ENCODE measurements at regions not wholly inside any gene's neighbourhood (a gene's known extent, or its start where the extent isn't known, plus 50 kb on each side); places are given as distances from the start of the nearest gene placed in this dataset.

GRCh38 chr6:113057567-113058053 lies 710.5 kb downstream of the RFPL4B start:
- no peak for DNase-seq (ENCODE audit: low spot score in 2 of 2)
- Histone ChIP-seq H3K36me3 (no peaks in the 10 kb centered on the region), H3K4me1 (no peaks in the 10 kb centered on the region), H3K27ac (no peak overlapping the region), H3K9me3 (peaks cover 0 to 11% of the 10 kb centered on the region in 2 donors), H3K27me3 (no peaks in the 10 kb centered on the region), H3K4me3 (no peak overlapping the region)
- intact Hi-C loops (cut with DNase I; ENCODE audit: low total_unique reads) = no loop called here
- TF ChIP-seq POLR2AphosphoS5 (IDR thresholded peaks at IDR 0.05) (no peak), CTCF (IDR thresholded peaks at IDR 0.05) (no peak)

GRCh38 chr6:113060664-113061063 lies 713.5 kb downstream of the RFPL4B start:
- intact Hi-C loops (cut with DNase I; ENCODE audit: low total_unique reads) = no loop called here

GRCh38 chr6:113065611-113066010 lies 718.5 kb downstream of the RFPL4B start:
- Histone ChIP-seq H3K36me3 (no peaks in the 10 kb centered on the region), H3K4me1 (no peaks in the 10 kb centered on the region), H3K27ac (no peak overlapping the region), H3K4me3 (no peak overlapping the region), H3K9me3 (no peaks in the 10 kb centered on the region), H3K27me3 (no peaks in the 10 kb centered on the region)
- intact Hi-C loops (cut with DNase I; ENCODE audit: low total_unique reads) = no loop called here
- DNase-seq (ENCODE audit: low spot score in 2 of 2) = no peak
- TF ChIP-seq POLR2A (IDR thresholded peaks at IDR 0.05) (no peak), POLR2AphosphoS5 (IDR thresholded peaks at IDR 0.05) (no peak), CTCF (IDR thresholded peaks at IDR 0.05) (no peak)

More at GRCh38 chr6:113060664-113061063, 713.5 kb downstream of the RFPL4B start:
- Histone ChIP-seq H3K27me3 (no peaks in the 10 kb centered on the region), H3K36me3 (no peaks in the 10 kb centered on the region), H3K4me3 (no peak overlapping the region), H3K4me1 (no peaks in the 10 kb centered on the region), H3K27ac (no peak overlapping the region), H3K9me3 (peaks cover 0 to 7% of the 10 kb centered on the region in 2 donors)
- no peak for TF ChIP-seq POLR2A (IDR thresholded peaks at IDR 0.05)
- no peak for TF ChIP-seq CTCF (IDR thresholded peaks at IDR 0.05)
- TF ChIP-seq POLR2AphosphoS5 (IDR thresholded peaks at IDR 0.05) = no peak
- no peak for DNase-seq (ENCODE audit: low spot score in 2 of 2)

- intact Hi-C loops (cut with DNase I; ENCODE audit: low total_unique reads) = no loop called here
Measured at GRCh38 chr6:113067612-113068275, 720.6 kb downstream of the RFPL4B start.

More at GRCh38 chr6:113067612-113068275, 720.6 kb downstream of the RFPL4B start:
- Histone ChIP-seq H3K27me3 (no peaks in the 10 kb centered on the region), H3K36me3 (no peaks in the 10 kb centered on the region), H3K4me1 (no peaks in the 10 kb centered on the region), H3K4me3 (no peak overlapping the region), H3K9me3 (no peaks in the 10 kb centered on the region), H3K27ac (no peak overlapping the region)
- TF ChIP-seq CTCF (IDR thresholded peaks at IDR 0.05) (no peak), POLR2A (IDR thresholded peaks at IDR 0.05) (no peak), POLR2AphosphoS5 (IDR thresholded peaks at IDR 0.05) (no peak)
- no peak for DNase-seq (ENCODE audit: low spot score in 2 of 2)
